SKM-1 treated with dmso at 0.1 percent for 144 hours (cell line): ENCODE measurements at regions not wholly inside any gene's neighbourhood (a gene's known extent, or its start where the extent isn't known, plus 50 kb on each side); places are given as distances from the start of the nearest gene placed in this dataset.
"Not testable (repeated sequence)": the region's sequence is repeated elsewhere in the genome, so short reads cannot be mapped to it uniquely, and the experiment has no call there.

Source experiments
- DNase-seq: peaks from one replicate; lab custom pipeline; 2025; ENCODE audit not compliant: unreplicated experiment; lab: John Stamatoyannopoulos, UW

GRCh38 chr4:171015441-171015840 is 797.8 kb upstream of the GALNTL6 start:
- no peak for DNase-seq

GRCh38 chr4:171007618-171008390 is 805.4 kb upstream of the GALNTL6 start:
- DNase-seq: no peak

- no peak for DNase-seq
Measured at GRCh38 chr4:171002246-171002645, 811.0 kb upstream of the GALNTL6 start.

GRCh38 chr4:170990989-170991589 is 822.1 kb upstream of the GALNTL6 start:
- DNase-seq: peak; percentile 22

GRCh38 chr4:170988446-170988845 is 824.8 kb upstream of the GALNTL6 start:
- DNase-seq: no peak

GRCh38 chr4:170979736-170980135 is 833.5 kb upstream of the GALNTL6 start:
- DNase-seq: no peak

GRCh38 chr4:170978990-170979389 is 834.2 kb upstream of the GALNTL6 start:
- DNase-seq: no peak

- no peak for DNase-seq
Measured at GRCh38 chr4:170949084-170949483, 859.3 kb upstream of the AADAT start.

GRCh38 chr4:170940043-170940724 is 850.4 kb upstream of the AADAT start:
- DNase-seq: no peak

GRCh38 chr4:170938588-170938987 is 848.8 kb upstream of the AADAT start:
- no peak for DNase-seq

GRCh38 chr4:170931321-170931720 is 841.6 kb upstream of the AADAT start:
- DNase-seq: no peak

- DNase-seq: no peak
Measured at GRCh38 chr4:170888660-170889059, 798.9 kb upstream of the AADAT start.

GRCh38 chr4:170887396-170887795 is 797.6 kb upstream of the AADAT start:
- no peak for DNase-seq

- DNase-seq: no peak
Measured at GRCh38 chr4:170884969-170885570, 795.3 kb upstream of the AADAT start.

- DNase-seq: not testable (repeated sequence)
Measured at GRCh38 chr4:170881646-170882045, 791.9 kb upstream of the AADAT start.

- peak; percentile 18 for DNase-seq
Measured at GRCh38 chr4:170875868-170876267, 786.1 kb upstream of the AADAT start.

- DNase-seq: no peak
Measured at GRCh38 chr4:170872794-170873193, 783.0 kb upstream of the AADAT start.

- DNase-seq: no peak
Measured at GRCh38 chr4:170868170-170868569, 778.4 kb upstream of the AADAT start.

- no peak for DNase-seq
Measured at GRCh38 chr4:170854097-170854496, 764.3 kb upstream of the AADAT start.

- DNase-seq: peak; percentile 62
Measured at GRCh38 chr4:170853422-170854021, 763.8 kb upstream of the AADAT start.

GRCh38 chr4:170849969-170850368 is 760.2 kb upstream of the AADAT start:
- DNase-seq: no peak
